ENCODE measurements at regions not wholly inside any gene's neighbourhood (a gene's known extent, or its start where the extent isn't known, plus 50 kb on each side); places are given as distances from the start of the nearest gene placed in this dataset.
"Not testable (repeated sequence)": the region's sequence is repeated elsewhere in the genome, so short reads cannot be mapped to it uniquely, and the experiment has no call there.

DNA sequence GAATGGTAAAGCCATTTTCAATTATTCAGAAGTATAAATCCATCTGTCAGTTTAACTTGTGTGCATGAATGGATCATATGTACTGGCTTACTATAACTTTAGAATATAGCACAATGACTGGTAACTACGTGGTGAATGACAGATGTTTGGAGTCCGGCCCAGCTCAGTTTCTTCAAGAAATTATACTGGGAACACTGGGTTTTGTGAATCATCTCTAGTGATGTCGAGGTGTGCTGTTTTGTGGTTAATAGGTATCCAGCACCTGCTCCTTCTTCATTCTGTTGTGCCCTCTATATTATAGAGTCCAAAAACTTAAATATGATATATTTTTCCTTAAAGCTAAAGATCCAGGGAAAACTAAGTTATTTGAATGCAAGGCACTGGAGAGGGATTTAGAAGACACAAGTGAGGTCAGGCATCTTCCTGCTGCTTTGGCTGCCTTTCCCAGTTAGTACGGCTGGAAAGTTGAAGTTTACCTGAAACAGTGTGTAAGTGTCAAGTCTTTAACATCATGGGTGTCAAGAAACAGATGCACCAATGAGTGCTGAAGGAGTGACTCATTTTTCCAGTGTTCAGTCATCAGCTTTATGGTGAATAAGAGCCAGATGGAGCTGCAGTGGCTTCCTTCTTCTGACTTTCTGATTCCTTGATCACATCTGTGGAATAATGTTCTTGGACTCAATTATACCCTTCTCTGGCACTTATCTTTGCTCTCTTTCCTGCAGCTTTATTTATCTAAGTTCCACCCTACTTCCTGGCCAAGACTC, 1079.5 kb upstream of the CELF4 start:
- Histone ChIP-seq H3K27me3 (replicated peaks; ENCODE audit: control insufficient read depth, insufficient read depth, low read length) (no peaks in the 10 kb centered on the region), H3K4me3 (replicated peaks; ENCODE audit: low read depth, low read length) (no peak overlapping the region), H3K36me3 (ENCODE audit: control insufficient read depth, insufficient read depth, low read length) (no peaks in the 10 kb centered on the region)
- TF ChIP-seq, protein P1, sequence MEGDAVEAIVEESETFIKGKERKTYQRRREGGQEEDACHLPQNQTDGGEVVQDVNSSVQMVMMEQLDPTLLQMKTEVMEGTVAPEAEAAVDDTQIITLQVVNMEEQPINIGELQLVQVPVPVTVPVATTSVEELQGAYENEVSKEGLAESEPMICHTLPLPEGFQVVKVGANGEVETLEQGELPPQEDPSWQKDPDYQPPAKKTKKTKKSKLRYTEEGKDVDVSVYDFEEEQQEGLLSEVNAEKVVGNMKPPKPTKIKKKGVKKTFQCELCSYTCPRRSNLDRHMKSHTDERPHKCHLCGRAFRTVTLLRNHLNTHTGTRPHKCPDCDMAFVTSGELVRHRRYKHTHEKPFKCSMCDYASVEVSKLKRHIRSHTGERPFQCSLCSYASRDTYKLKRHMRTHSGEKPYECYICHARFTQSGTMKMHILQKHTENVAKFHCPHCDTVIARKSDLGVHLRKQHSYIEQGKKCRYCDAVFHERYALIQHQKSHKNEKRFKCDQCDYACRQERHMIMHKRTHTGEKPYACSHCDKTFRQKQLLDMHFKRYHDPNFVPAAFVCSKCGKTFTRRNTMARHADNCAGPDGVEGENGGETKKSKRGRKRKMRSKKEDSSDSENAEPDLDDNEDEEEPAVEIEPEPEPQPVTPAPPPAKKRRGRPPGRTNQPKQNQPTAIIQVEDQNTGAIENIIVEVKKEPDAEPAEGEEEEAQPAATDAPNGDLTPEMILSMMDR (IDR thresholded peaks at IDR 0.05; ENCODE audit: insufficient read depth, low read length, poor library complexity, severe bottlenecking) = no peak
- no peak for DNase-seq (ENCODE audit: extremely low read depth, insufficient read length)

DNA sequence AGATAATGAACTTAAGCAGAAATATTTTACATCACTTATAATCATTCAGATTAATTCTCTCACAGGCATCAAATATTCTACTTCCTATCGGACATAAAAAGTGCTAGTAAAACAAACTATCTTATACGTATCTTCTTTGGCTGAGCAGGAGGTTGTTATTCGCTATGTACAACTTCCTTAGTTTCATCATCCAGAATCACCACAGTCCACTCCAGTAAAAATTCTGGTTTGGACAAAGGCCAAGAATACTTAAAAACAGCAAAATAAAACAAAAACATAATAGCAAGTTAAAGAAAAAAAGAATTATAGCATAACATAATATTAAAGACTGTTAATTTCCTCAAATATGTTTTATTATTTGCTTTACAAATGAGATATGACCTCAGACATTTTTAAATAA, 1077.1 kb upstream of the CELF4 start:
- no peak overlapping the region for H3K4me3 ChIP-seq (replicated peaks; ENCODE audit: low read depth, low read length)
- no peaks in the 10 kb centered on the region for H3K27me3 ChIP-seq (replicated peaks; ENCODE audit: control insufficient read depth, insufficient read depth, low read length)
- DNase-seq (ENCODE audit: extremely low read depth, insufficient read length) = no peak
- TF ChIP-seq, protein P1 (IDR thresholded peaks at IDR 0.05; ENCODE audit: insufficient read depth, low read length, poor library complexity, severe bottlenecking) = no peak
- H3K36me3 ChIP-seq (ENCODE audit: control insufficient read depth, insufficient read depth, low read length) = no peaks in the 10 kb centered on the region

DNA sequence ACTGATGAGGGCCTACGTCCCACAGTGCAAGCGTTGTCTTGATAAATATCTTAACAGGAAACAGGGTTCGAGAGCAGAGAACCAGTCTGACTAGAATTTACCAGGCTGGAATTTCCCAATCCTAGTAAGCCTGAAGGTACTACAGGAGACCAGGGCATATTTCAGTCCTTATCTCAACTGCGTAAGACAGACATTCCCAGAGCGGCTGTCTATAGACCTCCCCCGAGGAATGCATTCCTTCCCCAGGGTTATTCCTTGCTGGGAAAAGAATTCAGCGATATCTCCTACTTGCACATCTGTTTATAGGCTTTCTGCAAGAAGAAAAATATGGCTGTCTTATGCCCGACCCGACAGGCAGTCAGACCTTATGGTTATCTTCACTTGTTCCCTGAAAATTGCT, 1074.1 kb upstream of the CELF4 start:
- not testable (repeated sequence) for H3K27me3 ChIP-seq (replicated peaks; ENCODE audit: control insufficient read depth, insufficient read depth, low read length); DNase-seq (ENCODE audit: extremely low read depth, insufficient read length)

DNA sequence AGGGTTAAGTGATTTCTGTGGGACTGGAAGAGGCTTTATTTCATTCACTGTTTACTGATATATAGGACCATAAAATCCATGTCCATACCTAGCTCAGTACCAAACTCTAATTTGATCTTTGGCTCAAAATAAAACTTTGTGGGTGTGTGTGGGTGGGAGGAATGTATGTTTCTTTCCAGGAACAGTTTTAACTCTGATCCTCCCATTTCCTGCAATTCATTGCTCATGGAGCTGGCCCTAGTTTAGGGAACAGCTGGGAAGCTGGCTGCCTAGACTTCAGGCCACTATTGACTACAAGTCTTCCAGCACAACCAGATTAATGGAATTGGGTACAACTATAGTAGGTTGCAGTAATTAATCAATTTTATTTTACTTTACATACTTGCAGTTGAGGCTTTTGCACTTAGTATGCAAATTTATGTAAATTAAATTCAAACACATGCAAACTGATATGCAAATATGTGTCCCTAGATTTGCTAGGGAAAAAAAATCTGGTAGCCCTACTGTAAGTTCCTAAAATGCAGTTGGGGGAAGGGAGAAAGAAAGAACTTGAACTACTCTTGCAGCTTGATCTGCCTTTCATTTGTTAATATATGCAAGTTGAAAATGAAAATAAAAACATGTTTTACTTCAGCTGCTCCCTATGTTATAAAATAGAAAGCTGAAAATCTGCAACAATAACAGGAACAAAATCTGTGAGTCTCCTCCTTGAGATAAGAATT, 1070.3 kb upstream of the CELF4 start:
- Histone ChIP-seq H3K27me3 (replicated peaks; ENCODE audit: control insufficient read depth, insufficient read depth, low read length) (no peaks in the 10 kb centered on the region), H3K4me3 (replicated peaks; ENCODE audit: low read depth, low read length) (no peak overlapping the region), H3K36me3 (ENCODE audit: control insufficient read depth, insufficient read depth, low read length) (no peaks in the 10 kb centered on the region)
- TF ChIP-seq, protein P1 (IDR thresholded peaks at IDR 0.05; ENCODE audit: insufficient read depth, low read length, poor library complexity, severe bottlenecking) = no peak
- no peak for DNase-seq (ENCODE audit: extremely low read depth, insufficient read length)

More for the DNA sequence above, 1074.1 kb upstream of the CELF4 start:
- H3K4me3 ChIP-seq (replicated peaks; ENCODE audit: low read depth, low read length); H3K36me3 ChIP-seq (ENCODE audit: control insufficient read depth, insufficient read depth, low read length): not testable (repeated sequence)

DNA sequence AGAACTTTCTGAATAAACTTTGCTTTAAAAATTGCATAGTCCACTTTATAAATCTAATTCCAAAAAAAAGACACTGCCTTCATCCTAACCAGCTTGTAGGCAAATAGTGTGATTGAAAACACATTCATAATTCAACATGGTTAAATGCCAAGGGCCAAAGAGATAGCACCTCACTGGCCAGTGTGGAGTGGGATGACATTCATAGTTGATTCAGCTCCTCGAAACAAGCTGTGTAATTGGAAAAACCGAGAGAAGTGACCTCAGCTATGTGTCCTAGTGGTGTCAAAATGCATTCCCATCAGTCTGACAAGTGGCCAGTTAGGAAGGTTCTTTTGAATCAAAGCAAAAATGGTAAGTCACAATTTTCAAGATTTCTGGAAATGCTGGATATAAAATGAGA, 1068.5 kb upstream of the CELF4 start:
- Histone ChIP-seq H3K4me3 (replicated peaks; ENCODE audit: low read depth, low read length) (no peak overlapping the region), H3K36me3 (ENCODE audit: control insufficient read depth, insufficient read depth, low read length) (no peaks in the 10 kb centered on the region), H3K27me3 (replicated peaks; ENCODE audit: control insufficient read depth, insufficient read depth, low read length) (no peaks in the 10 kb centered on the region)
- DNase-seq (ENCODE audit: extremely low read depth, insufficient read length) = no peak
- TF ChIP-seq, protein P1 (IDR thresholded peaks at IDR 0.05; ENCODE audit: insufficient read depth, low read length, poor library complexity, severe bottlenecking) = no peak

DNA sequence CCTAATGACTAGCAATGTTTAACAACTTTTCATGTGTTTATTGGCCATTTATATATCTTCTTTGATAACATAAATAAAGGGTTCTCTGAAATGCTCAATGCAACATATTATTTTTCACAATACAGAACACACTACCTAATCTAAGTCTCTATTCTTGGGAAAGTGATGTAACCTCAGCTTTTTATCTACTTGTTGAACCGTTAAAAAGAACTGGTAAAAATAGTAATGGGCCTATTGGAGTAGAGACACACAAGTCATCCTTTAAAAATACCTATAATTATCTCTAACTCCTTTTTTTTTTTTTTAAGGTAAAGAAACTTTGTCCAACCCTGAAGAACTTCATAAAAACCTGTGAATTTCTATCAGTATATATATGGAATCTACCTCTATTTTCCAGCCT, 1067.7 kb upstream of the CELF4 start:
- Histone ChIP-seq H3K27me3 (replicated peaks; ENCODE audit: control insufficient read depth, insufficient read depth, low read length) (no peaks in the 10 kb centered on the region), H3K36me3 (ENCODE audit: control insufficient read depth, insufficient read depth, low read length) (no peaks in the 10 kb centered on the region), H3K4me3 (replicated peaks; ENCODE audit: low read depth, low read length) (no peak overlapping the region)
- TF ChIP-seq, protein P1 (IDR thresholded peaks at IDR 0.05; ENCODE audit: insufficient read depth, low read length, poor library complexity, severe bottlenecking) = no peak
- no peak for DNase-seq (ENCODE audit: extremely low read depth, insufficient read length)

Measured in GM06990 (cell line).